ENCODE measurements at regions not wholly inside any gene's neighbourhood (a gene's known extent, or its start where the extent isn't known, plus 50 kb on each side); places are given as distances from the start of the nearest gene placed in this dataset.

GRCh38 chr4:24143741-24144140 is 253.9 kb upstream of the PPARGC1A start:
- TF ChIP-seq ZFX (IDR thresholded peaks at IDR 0.05) (no peak), CTCF (conservative IDR thresholded peaks at IDR 0.05) (no peak)

DNA sequence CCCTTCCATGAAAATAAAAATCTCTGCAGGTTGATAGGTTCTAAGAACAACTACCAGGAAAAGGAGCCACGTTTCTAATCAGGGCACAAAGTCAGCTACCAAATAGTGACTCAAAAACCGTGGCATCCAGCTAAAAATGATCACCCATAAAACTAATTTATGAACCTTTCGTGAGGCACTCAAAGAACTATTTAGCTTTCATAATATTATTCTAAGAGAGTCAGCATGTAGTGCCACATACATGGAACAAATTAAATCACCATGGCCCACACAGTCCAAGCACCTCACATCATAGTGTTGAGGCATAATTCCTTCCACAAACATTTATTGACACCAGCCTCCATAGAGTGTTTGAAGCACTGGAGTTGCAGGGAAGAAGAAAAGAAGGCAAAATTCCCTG is 252.0 kb upstream of the PPARGC1A start:
- no peak overlapping the region for H3K27ac ChIP-seq
- TF ChIP-seq CTCF (conservative IDR thresholded peaks at IDR 0.05) (no peak), ZFX (IDR thresholded peaks at IDR 0.05) (no peak)

More at GRCh38 chr4:24143741-24144140, 253.9 kb upstream of the PPARGC1A start:
- no peak overlapping the region for H3K27ac ChIP-seq

- TF ChIP-seq ZFX (IDR thresholded peaks at IDR 0.05) (no peak), CTCF (conservative IDR thresholded peaks at IDR 0.05) (no peak)
- no peak overlapping the region for H3K27ac ChIP-seq
These were observed 251.0 kb upstream of the PPARGC1A start for GRCh38 chr4:24140892-24141291.

DNA sequence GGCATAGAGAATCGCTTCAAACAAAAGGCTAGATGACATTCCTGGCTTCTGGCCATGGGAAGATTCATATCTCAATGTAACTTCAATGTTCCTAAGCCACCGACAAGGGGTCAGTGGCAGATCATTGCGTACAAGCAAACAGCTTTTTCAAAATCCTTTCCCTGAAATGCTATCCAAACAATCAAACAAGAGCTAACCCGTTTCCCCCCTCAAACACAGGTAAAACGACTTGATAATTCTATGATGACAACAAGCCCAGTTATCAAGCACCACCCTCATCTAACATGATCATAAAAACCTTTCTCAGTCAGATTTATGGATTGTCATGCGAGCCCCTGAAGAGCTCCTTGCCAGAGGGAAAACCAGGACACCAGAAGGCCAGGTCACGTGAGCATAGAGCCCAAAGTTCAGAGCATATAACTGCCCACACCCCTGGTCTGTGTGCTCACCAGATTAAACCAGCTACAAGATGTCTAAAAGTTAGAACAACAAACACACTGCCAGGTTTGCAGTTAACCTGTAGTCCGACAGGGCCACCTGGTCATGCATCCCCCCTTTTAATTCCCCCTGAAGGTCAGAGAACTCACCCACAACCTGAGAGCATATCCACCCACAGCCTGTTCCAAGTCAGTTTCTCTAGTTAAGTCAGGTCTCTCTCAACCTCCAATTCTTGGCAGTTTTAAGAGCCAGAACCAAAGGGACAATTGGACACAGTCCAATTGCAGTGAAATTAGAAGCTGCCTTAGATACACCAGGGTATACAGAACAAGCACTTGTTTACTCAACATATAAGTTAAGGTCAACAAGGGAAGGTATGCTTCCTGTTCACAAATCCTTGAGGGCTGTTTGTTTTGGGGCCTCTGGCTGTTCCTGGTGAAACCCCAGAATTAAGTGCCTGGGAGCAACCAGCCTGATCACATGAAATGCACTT is 248.1 kb upstream of the PPARGC1A start:
- peak overlapping the region; percentile 91 for H3K27ac ChIP-seq
- TF ChIP-seq CTCF (conservative IDR thresholded peaks at IDR 0.05) (no peak), ZFX (IDR thresholded peaks at IDR 0.05) (no peak)

DNA sequence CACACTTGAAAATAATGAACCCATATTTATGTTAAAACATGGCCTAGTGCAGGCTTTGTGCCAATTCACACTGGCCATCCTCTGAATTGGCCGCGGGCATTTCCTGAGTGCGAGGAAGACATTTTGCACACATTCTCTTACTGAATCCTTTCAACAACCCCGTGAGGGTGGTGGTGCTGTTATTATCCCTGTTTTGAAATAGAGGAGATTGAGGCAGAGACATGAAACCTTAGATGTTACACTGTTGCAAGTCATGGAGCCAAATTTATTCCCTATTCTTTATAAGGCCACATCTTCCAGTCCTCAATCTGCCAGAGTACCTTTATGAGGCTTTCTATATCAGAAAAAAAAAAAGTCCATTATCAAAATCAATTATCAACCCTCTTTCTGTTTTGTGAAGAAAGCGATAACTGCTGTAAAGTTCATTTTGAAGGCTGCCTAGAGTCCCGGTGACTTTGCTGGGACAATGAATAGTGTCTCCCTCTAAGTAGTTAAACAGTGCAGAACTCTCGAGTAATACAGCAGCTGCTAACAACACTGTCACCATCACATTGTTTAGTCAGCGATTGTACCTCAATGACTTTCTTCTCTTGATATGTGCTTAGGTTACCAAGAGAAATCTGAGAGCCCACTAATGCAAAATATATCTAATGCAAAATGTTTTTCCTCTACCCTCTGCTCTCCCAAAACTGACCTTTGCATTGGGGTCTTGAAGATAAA is 242.3 kb upstream of the PPARGC1A start:
- H3K27ac ChIP-seq: no peak overlapping the region
- TF ChIP-seq CTCF (conservative IDR thresholded peaks at IDR 0.05): no peak
- TF ChIP-seq ZFX (IDR thresholded peaks at IDR 0.05): no peak

DNA sequence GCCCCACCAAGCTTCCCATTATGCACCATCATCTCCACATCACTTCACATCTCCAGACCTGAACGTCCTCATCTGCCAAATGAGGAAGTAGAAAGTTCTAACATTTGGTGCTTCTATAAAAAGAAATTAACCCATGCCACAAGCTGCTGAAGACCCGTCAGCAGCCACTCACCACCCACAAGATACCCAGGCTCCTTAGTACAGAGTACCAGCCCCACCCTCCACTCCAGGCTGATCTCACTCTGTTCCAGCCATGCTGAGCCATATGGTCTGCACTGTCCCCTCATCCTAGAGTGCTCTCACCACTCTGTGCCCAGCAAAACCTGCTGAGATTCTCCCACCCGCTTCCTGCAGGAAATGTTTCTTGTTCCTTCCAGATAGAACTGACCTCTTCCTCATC is 240.8 kb upstream of the PPARGC1A start:
- TF ChIP-seq CTCF (conservative IDR thresholded peaks at IDR 0.05) (no peak), ZFX (IDR thresholded peaks at IDR 0.05) (no peak)
- H3K27ac ChIP-seq: no peak overlapping the region

DNA sequence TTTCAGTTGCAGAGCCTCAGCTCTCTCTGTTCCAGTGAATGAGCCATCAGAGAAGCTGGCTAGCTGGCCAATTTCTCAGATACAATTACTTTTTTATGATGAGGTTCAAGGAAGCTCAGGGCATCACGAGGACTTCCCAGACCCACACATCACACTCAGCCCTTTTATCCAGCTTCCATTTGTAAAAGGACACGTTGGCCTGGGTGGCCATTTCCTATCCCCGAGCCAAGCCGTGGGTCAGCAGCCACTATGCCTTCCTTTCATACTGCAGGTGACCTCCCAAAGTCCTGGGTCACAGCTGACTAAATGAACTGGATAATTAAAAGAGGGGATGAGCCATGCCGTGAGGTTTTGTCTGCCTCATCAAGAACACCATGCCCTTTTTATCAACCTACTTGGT is 236.9 kb upstream of the PPARGC1A start:
- TF ChIP-seq CTCF (conservative IDR thresholded peaks at IDR 0.05): no peak
- TF ChIP-seq ZFX (IDR thresholded peaks at IDR 0.05): no peak
- H3K27ac ChIP-seq: no peak overlapping the region
